ENCODE measurements at regions not wholly inside any gene's neighbourhood (a gene's known extent, or its start where the extent isn't known, plus 50 kb on each side); places are given as distances from the start of the nearest gene placed in this dataset.

- no peak for DNase-seq
Observed at GRCh38 chr2:235265348-235265965, 228.4 kb upstream of the AGAP1 start.

GRCh38 chr2:235267251-235267650 is 226.6 kb upstream of the AGAP1 start:
- no peak for DNase-seq

DNA sequence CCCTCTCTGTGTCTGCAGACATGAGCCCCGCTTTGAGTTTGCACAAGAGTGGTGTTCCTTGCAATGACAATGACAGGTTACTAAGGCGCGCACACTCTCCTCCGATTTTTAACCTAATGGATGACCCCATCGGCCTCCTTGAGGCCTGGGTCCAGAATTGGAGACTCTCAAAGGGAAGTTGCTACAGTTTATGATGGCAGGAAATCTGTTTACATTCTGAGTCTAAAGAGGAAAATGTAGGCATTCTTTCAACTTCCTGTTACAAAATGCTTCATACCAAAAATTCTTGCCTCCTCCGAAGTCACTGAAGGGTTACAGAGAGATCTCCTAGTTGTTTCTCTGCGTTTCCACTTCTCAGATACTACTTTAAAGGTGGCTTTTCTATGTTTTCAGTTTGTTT is 225.3 kb upstream of the AGAP1 start:
- DNase-seq = no peak

DNA sequence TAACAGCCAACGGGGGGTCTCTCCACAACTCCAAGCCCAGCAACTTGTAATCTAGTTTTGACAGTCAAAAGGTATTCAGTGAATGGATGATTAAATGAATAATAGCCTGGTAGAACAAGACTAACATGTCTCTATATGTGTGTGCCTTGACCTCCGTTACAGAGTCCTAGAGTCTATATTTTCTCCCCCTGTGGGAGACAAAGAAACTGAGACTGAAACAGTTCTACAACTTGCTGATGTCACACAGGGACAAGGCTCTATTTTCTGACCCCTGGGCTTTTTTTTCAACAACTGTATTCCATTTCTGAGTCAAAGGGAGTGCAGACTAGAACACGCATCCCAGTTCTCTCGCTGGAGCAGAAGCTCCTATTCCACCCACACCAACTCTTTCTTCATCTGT is 223.6 kb upstream of the AGAP1 start:
- no peak for DNase-seq

DNA sequence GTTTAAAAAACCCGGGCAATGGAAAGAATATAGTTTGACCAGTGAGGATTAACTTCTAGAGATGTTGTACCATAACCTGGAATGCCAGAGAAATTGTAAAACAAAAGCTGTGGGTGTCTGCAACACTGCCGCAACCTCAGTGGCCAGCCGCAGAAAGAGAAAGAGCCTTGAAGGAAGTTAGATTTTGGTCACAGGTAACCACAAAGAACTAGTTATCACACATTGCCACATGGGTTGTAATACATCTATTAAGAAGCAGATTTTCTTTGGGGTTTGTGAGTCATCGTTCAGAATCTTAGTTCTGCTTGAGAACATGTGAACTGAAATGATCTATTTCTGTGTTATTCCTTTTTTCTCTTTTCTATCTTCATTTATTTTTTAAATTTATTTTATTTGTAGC is 222.9 kb upstream of the AGAP1 start:
- DNase-seq = no peak

- DNase-seq = no peak
Observed at GRCh38 chr2:235271936-235272335, 221.9 kb upstream of the AGAP1 start.

DNA sequence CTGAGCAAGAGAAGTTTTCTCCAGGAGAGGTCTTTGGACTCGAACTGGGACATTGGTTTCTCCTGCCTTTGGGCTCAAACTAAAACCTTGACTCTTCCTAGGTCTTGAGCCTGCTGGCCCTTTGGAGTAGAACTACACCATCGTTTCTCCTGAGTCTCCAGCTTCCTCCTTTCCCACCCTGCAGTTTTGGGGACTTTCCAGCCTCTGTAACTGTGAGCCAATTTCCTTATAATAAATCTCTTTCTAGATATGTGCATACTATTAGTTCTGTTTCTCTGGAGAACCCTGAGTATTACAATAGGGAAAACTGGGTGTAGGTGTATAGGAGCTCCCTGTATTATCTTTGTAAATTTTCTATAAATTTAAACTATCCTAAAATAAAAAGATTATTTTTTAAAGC is 219.8 kb upstream of the AGAP1 start:
- DNase-seq = no peak

DNA sequence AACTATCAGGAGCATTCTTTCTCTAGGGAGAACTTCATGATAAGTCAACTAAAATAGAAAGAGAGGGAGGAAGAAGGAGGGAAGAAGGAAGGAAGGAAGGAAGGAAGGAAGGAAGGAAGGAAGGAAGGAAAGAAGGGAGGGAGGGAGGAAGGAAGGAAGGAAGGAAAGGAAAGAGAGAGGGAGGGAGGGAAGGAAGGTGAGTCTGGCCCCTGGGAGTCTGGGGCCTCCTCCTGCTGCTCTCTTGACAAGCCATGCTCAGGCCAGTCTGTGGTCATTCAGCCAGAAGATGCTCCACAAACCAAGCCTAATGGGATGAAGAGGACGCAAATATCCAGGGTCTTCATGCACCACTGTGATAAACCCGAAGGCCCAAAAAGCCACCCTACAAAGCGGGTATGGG is 216.4 kb upstream of the AGAP1 start:
- no peak for DNase-seq

DNA sequence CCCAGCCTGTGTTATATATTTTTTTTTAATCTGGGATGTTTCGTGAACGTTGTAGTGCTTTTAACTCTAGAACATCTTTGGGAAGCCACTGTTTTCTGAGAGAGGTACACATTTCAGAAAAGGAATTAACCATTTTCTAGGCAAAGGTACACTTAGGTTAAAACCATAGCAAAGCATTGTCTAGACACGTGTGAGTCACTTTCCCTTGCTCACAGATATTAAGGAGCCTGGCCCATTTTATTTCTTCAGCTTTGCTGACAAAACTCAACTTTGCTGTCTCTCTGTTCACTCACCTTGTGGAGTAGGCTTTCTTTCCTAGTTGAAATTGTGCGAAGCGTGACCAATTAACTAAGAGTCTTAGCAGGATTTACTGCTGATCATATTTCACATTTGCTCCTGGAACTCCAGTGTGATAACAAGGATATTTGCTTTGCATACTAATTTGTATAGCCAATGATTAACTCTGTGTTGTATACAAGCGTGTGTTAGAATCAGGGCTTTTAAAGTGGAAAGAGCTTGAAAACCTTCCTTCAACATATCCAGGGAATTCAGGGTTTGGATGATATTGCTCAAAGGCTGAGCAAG is 215.0 kb upstream of the AGAP1 start:
- peak; percentile 80 for DNase-seq

DNA sequence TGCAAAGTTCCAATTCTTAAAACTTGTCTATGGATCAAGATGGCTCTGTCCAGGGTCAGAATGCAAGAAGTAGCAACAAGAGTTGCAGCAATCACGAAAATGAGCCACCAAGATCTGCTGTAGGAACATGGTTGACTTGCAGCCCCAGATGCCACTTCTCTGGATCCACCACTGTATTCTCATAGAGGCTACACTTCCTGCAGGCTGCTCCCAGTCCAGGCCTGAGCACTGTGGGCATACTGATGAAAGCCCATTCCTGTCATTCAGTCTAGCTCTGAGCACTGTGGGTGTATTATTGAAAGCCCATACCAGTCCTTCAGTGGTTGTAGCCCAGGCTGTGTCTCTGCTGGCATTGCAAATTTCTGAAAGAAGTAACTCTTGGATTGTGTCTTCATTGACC is 213.9 kb upstream of the AGAP1 start:
- DNase-seq = no peak

DNA sequence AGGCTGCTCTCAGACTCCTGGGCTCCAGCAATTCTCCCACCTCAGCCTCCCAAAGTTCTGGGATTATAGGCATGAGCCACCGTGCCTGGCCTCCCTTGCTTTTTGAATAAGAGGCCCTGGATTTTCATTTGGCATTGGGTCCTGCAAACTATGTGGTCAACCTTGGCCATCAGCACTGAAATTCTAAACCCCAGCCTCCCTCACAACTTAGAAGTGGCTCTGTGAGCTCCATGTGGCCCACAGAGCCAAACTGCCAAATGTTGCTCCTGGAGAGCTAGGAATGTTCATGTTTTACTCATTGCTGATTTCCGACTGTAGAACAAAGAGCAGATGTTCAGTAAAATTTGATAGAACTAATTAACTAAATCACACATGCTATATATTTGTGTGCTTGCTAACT is 210.6 kb upstream of the AGAP1 start:
- no peak for DNase-seq

GRCh38 chr2:235286622-235287374 is 207.0 kb upstream of the AGAP1 start:
- DNase-seq = no peak

GRCh38 chr2:235287375-235287733 is 206.5 kb upstream of the AGAP1 start:
- DNase-seq = no peak

GRCh38 chr2:235291461-235291860 is 202.4 kb upstream of the AGAP1 start:
- no peak for DNase-seq

DNA sequence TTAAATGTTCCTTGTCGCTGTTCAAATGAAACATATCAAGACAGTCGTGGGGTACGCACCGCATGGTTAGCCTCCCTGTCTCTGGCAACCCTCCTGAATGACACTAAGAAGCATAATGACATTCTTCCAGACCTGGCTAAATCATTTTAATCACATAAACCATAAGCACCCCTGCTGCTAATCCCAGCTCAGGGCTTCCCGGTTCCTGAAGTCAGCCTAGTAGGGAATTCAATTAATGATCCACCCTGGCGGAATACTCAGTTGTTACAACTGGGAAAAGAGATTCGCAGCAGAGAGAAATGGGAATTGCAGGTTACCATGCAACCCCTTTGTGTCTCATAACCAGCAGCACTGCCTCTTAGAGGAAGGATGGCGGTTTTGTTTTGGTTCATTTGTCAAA is 200.8 kb upstream of the AGAP1 start:
- DNase-seq = no peak

GRCh38 chr2:235295831-235296230 is 198.0 kb upstream of the AGAP1 start:
- no peak for DNase-seq

GRCh38 chr2:235300368-235301201 is 193.3 kb upstream of the AGAP1 start:
- DNase-seq = no peak

GRCh38 chr2:235301202-235302076 is 192.4 kb upstream of the AGAP1 start:
- DNase-seq = no peak

- no peak for DNase-seq
Observed at GRCh38 chr2:235302263-235302662, 191.6 kb upstream of the AGAP1 start.

DNA sequence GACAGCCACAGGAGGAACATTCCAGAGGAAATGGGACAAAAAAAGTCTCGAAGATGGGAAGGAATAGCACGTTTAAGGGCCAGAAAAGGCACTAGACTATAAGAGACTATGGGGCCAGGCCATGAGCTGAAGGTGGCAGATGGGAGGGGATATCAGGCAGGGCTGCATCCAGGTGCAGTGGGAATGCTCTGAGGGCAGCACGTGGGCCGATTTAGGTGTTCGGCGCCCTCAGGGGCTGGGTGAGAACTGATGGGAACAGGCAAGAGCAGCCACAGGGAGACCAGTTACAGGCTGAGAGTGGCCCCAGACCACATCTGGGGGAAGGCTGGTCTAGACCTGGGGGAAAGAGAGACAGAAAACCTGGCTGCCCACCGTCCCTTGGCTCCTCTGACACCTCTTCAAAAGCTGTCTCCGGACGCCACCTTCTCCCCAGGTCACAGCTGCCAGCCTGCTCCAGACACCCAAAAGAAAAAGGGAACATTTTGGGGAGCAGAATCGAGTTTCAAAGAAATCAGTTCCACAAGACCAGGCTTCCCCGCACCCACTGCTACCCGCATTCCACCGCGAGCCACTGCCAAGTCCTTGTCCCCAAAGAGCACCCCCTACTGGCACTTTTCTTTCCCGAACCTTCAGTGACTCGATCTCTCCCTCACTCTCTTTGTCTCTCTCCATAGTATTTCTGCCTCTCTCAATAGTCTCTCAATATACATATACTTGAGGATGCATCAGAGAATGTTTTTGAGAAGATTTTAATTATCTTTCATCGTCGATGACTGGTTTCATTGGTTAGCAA is 190.1 kb upstream of the AGAP1 start:
- DNase-seq = no peak

DNA sequence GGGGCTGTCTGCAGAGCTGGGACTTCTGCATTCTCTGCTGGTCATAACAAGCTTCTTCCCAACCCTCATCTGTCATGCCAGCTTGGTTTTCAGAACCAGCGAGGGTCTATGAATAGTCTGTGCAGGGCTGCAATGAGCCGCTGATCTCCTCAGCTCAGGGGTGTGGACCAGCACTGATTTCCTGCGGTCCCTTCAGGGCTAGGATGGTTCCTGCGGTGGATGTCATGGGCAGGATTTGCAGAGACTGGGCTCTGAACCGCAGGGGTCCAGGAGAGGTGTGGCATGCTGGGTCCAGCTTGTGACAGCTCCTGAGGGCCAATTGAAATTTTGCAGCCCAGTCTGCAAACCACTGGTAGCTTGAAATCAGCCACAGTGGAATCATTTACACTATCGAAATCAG is 188.2 kb upstream of the AGAP1 start:
- no peak for DNase-seq

DNA sequence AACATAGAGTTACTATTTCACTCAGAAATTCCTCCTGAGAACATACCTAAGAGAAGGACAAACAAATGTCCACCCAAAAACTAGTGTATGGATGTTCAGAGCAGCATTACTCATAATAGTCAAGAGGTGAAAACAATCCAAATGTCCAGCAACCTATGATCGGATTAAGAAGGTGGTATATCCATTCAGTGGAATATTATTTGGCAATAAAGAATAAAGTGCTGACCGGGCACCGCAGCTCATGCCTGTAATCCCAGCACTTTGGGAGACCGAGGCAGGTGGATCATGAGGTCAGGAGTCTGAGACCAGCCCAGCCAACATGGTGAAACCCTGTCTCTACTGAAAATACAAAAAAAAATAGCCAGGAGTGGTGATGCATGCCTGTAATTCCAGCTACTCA is 182.8 kb upstream of the AGAP1 start:
- no peak for DNase-seq
